ENCODE measurements at regions not wholly inside any gene's neighbourhood (a gene's known extent, or its start where the extent isn't known, plus 50 kb on each side); places are given as distances from the start of the nearest gene placed in this dataset.
A peak's percentile ranks its signal among the peaks of the same experiment; 100 is the strongest.

DNA sequence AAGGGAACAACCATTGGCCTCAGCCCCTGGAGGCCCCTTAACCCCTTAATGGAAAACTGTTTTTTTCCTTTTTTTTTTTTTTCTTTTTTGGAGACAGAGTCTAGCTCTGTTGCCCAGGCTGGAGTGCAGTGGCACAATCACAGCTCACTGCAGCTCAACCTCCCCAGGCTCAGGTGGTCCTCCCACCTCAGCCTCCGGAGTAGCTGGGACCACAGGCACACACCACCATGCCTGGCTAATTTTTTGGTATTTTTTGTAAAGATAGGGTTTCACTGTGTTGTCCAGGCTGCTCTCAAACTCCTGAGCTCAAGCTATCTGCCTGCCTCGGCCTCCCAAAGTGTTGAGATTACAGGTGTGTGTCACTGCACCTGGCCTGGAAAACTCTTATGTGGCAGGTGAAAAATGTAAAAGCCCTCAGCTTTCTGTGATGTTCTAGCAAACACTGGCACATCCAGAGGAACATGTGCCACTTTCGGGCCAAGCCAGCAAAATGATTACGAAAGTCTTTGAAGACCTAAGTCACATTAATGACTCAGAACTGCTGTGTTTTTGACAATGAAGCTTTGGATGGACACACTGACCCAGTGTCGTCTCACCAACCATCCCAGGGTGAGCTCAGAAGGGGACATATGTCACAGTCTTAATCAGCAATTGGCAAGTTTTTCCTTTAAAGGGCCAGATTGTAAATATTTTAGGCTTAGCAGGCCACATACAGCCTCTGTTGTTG, 189.3 kb upstream of the TPM1 start:
- Histone ChIP-seq H3K9me3 (ENCODE audit: control insufficient read depth in 1 of 2, low read length in 2 of 2) (no peaks in the 10 kb centered on the region), H3K27ac (ENCODE audit: low read length) (no peak overlapping the region), H3K4me3 (ENCODE audit: low read depth in 1 of 2, low read length in 2 of 2) (no peak overlapping the region), H3K36me3 (ENCODE audit: control insufficient read depth in 1 of 2, insufficient read depth in 2 of 2, low read length in 2 of 2) (no peaks in the 10 kb centered on the region), H3K27me3 (ENCODE audit: low read depth, low read length) (no peaks in the 10 kb centered on the region), H3K4me1 (ENCODE audit: control insufficient read depth in 1 of 2, insufficient read depth in 2 of 2, low read length in 2 of 2) (peaks cover 2 to 16% of the 10 kb centered on the region in 2 donors)

DNA sequence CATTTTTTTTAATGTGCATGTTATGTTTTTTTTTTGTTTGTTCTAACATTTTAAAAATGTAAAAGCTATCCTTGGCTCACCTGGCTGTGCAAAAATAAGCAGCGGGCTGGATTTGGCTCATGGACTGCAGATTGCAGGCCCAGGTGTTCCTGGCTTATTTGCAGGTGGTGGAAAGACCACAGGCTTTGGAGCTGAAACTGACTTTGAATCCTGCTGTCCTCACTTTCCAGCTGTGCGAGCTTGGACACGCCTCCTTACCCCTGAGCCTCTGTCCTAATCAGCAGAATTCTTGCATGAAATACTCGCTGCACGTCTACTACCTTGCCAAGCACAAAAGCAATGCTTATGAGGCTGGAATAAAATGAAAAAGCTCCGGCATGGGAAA, 188.7 kb upstream of the TPM1 start:
- Histone ChIP-seq H3K9me3 (ENCODE audit: control insufficient read depth in 1 of 2, low read length in 2 of 2) (no peaks in the 10 kb centered on the region), H3K27me3 (ENCODE audit: low read depth, low read length) (no peaks in the 10 kb centered on the region), H3K4me3 (ENCODE audit: low read depth in 1 of 2, low read length in 2 of 2) (no peak overlapping the region)

DNA sequence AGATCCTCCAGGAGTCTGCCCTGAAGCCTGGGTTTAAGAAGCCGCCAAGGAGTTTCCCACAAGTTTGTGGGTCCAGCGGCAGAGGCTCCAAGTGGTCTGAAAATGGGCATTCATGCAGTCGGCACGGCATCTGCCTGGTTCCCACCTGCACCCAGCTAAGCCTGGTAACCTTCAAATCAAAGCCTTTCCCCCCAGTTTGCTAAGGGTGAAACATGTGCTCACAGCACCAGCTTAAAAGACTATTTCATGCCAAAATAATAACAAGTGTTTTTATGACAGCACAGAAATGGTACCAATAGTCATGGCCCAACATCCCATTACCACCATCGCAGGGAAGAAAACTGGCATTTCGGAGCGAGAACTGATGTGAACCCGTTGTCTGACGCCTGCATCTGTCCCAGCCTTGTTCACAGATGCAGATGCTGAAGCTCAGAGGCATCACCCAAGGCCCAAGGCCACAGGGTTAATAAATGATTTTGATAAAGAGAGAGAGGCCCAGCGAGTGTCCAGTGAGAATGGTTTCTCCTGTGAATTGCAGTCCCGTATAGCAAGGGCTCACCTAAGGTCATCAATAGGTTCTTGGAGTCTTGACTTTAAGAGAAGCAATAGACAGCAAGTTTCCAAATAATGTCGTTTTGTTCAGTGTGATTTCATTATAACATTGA, 188.0 kb upstream of the TPM1 start:
- H3K4me1 ChIP-seq (ENCODE audit: control insufficient read depth in 1 of 2, insufficient read depth in 2 of 2, low read length in 2 of 2): peaks cover 0 to 8% of the 10 kb centered on the region in 2 donors
- no peaks in the 10 kb centered on the region for H3K9me3 ChIP-seq (ENCODE audit: control insufficient read depth in 1 of 2, low read length in 2 of 2)
- no peaks in the 10 kb centered on the region for H3K36me3 ChIP-seq (ENCODE audit: control insufficient read depth in 1 of 2, insufficient read depth in 2 of 2, low read length in 2 of 2)
- H3K27ac ChIP-seq (ENCODE audit: low read length): no peak overlapping the region
- no peaks in the 10 kb centered on the region for H3K27me3 ChIP-seq (ENCODE audit: low read depth, low read length)
- no peak overlapping the region for H3K4me3 ChIP-seq (ENCODE audit: low read depth in 1 of 2, low read length in 2 of 2)

More for the DNA sequence above, 188.7 kb upstream of the TPM1 start:
- Histone ChIP-seq H3K27ac (ENCODE audit: low read length) (no peak overlapping the region), H3K4me1 (ENCODE audit: control insufficient read depth in 1 of 2, insufficient read depth in 2 of 2, low read length in 2 of 2) (peaks cover 0 to 10% of the 10 kb centered on the region in 2 donors), H3K36me3 (ENCODE audit: control insufficient read depth in 1 of 2, insufficient read depth in 2 of 2, low read length in 2 of 2) (no peaks in the 10 kb centered on the region)

DNA sequence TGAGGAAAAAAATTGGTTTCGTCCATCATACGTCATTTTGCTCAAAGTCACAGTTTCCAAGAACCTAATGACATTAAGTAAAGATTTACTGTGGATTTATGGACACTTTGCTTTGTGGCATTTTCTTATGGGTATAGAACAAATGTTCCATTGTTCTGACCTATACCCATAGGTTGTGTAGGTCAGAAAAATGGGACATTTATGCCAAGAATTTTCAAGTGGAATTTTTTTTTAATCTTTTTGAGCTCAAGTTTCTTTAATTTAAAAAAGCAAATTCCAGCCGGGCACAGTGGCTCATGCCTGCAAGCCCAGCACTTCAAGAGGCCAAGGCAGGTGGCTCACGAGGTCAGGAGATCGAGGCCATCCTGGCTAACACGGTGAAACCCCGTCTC, 187.5 kb upstream of the TPM1 start:
- H3K27me3 ChIP-seq (ENCODE audit: low read depth, low read length): no peaks in the 10 kb centered on the region
- H3K4me3 ChIP-seq (ENCODE audit: low read depth in 1 of 2, low read length in 2 of 2): no peak overlapping the region
- H3K27ac ChIP-seq (ENCODE audit: low read length): no peak overlapping the region
- no peaks in the 10 kb centered on the region for H3K9me3 ChIP-seq (ENCODE audit: control insufficient read depth in 1 of 2, low read length in 2 of 2)
- H3K4me1 ChIP-seq (ENCODE audit: control insufficient read depth in 1 of 2, insufficient read depth in 2 of 2, low read length in 2 of 2): peaks cover 0 to 8% of the 10 kb centered on the region in 2 donors
- H3K36me3 ChIP-seq (ENCODE audit: control insufficient read depth in 1 of 2, insufficient read depth in 2 of 2, low read length in 2 of 2): no peaks in the 10 kb centered on the region

DNA sequence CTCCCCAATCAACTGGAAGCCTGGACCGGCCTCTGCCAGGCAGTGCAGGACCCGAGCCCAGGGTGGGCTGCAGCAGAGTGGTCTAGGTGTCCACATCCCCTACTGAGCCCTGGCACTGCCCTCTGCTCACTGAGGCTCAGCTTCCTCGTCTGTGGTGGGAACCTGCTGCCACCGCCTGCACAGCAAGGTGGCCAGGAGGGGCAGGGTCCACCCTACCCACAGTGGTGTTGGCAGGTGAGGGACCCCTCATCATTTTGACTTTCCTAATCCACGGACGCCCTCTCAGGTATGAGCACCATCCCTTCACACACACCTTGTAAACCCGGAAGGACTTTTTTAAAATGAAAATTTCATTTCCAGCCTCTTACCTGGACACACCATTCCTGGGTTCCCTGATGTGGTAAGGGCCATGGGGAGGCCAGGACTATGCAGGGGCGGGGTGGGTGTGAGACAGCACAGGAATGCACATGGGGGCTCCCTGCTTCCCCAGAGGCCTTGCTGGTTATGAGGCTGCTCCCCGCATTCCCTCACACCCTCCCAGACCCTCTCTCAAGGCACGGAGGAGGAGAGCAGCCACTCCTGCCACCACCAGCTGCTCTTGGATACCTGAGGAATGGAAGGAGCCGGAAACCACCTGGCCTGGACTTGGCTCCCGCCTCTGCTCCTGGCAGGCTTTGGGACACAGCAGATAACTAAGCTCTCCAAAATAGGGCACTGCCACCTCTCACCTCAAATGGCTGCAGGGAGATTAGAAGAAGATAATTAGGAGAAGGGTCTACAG, 185.9 kb upstream of the TPM1 start:
- H3K27ac ChIP-seq (ENCODE audit: low read length): no peak overlapping the region
- no peaks in the 10 kb centered on the region for H3K36me3 ChIP-seq (ENCODE audit: control insufficient read depth in 1 of 2, insufficient read depth in 2 of 2, low read length in 2 of 2)
- peaks cover 0 to 8% of the 10 kb centered on the region in 2 donors for H3K4me1 ChIP-seq (ENCODE audit: control insufficient read depth in 1 of 2, insufficient read depth in 2 of 2, low read length in 2 of 2)
- no peak overlapping the region for H3K4me3 ChIP-seq (ENCODE audit: low read depth in 1 of 2, low read length in 2 of 2)
- H3K9me3 ChIP-seq (ENCODE audit: control insufficient read depth in 1 of 2, low read length in 2 of 2): no peaks in the 10 kb centered on the region
- no peaks in the 10 kb centered on the region for H3K27me3 ChIP-seq (ENCODE audit: low read depth, low read length)

DNA sequence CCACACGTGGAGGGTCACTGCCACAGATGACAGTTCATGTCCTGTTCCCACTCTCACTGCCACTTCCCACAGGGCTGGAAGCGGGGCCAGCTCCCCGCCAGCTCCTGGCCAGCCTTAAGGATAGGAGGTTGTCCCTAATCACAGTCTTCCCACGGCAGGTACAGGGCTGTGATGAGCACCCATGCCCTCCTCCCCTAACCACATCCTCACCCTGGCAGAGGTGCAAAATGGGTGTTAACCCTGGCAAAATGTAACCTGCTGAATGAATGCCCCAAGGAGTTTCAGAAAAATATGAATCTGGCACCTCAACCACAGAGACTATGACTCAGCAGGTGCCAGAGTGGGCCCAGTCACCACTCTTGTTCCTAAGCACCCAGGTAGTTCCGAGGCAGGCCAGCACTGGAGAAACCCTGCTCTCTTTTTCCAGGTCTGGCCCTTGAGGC, 185.1 kb upstream of the TPM1 start:
- H3K27ac ChIP-seq (ENCODE audit: low read length): no peak overlapping the region
- H3K9me3 ChIP-seq (ENCODE audit: control insufficient read depth in 1 of 2, low read length in 2 of 2): no peaks in the 10 kb centered on the region
- no peaks in the 10 kb centered on the region for H3K36me3 ChIP-seq (ENCODE audit: control insufficient read depth in 1 of 2, insufficient read depth in 2 of 2, low read length in 2 of 2)
- H3K4me3 ChIP-seq (ENCODE audit: low read depth in 1 of 2, low read length in 2 of 2): no peak overlapping the region
- peaks cover 0 to 8% of the 10 kb centered on the region in 2 donors for H3K4me1 ChIP-seq (ENCODE audit: control insufficient read depth in 1 of 2, insufficient read depth in 2 of 2, low read length in 2 of 2)
- H3K27me3 ChIP-seq (ENCODE audit: low read depth, low read length): no peaks in the 10 kb centered on the region

DNA sequence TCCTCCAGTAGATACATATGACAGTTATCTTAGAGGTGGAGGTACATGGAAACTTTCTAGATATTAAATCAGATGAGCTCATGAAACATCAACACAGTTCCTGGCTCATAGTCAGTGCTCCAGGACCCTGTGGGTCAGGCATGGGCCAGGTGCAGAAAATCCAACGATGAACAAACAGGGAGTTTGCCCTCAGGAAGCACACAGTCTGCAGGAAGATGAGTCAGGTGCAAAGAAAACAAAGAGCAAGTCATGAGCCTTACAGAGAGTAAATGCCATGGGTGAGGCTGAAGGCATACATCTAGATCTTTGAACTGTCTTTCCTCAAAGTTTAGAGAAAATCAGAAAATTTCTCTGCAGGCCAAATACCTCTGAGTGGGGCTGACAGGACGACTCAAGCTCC, 184.2 kb upstream of the TPM1 start:
- H3K36me3 ChIP-seq (ENCODE audit: control insufficient read depth in 1 of 2, insufficient read depth in 2 of 2, low read length in 2 of 2): no peaks in the 10 kb centered on the region
- H3K27me3 ChIP-seq (ENCODE audit: low read depth, low read length): no peaks in the 10 kb centered on the region
- H3K9me3 ChIP-seq (ENCODE audit: control insufficient read depth in 1 of 2, low read length in 2 of 2): no peaks in the 10 kb centered on the region
- H3K27ac ChIP-seq (ENCODE audit: low read length): no peak overlapping the region
- H3K4me3 ChIP-seq (ENCODE audit: low read depth in 1 of 2, low read length in 2 of 2): no peak overlapping the region
- peaks cover 0 to 3% of the 10 kb centered on the region in 2 donors for H3K4me1 ChIP-seq (ENCODE audit: control insufficient read depth in 1 of 2, insufficient read depth in 2 of 2, low read length in 2 of 2)

DNA sequence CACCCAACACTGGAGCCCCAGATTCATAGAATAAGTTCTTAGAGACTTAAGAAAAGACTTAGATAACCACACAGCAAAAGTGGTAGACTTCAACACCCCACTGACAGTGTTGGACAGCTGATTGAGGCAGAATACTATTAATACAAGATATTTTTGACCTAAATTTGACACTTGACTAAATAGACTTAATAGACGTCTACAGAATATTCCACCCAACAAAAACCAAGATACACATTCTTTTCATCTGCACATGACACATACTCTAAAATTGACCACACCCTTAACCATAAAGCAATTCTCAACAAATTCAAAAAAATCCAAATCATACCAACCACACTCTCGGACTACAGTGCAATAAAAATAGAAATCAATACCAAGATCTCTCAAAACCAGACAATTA, 179.8 kb upstream of the TPM1 start:
- H3K27ac ChIP-seq (ENCODE audit: low read length): no peak overlapping the region
- H3K9me3 ChIP-seq (ENCODE audit: control insufficient read depth in 1 of 2, low read length in 2 of 2): no peaks in the 10 kb centered on the region
- H3K4me1 ChIP-seq (ENCODE audit: control insufficient read depth in 1 of 2, insufficient read depth in 2 of 2, low read length in 2 of 2): no peaks in the 10 kb centered on the region
- no peaks in the 10 kb centered on the region for H3K36me3 ChIP-seq (ENCODE audit: control insufficient read depth in 1 of 2, insufficient read depth in 2 of 2, low read length in 2 of 2)
- no peak overlapping the region for H3K4me3 ChIP-seq (ENCODE audit: low read depth in 1 of 2, low read length in 2 of 2)
- no peaks in the 10 kb centered on the region for H3K27me3 ChIP-seq (ENCODE audit: low read depth, low read length)

DNA sequence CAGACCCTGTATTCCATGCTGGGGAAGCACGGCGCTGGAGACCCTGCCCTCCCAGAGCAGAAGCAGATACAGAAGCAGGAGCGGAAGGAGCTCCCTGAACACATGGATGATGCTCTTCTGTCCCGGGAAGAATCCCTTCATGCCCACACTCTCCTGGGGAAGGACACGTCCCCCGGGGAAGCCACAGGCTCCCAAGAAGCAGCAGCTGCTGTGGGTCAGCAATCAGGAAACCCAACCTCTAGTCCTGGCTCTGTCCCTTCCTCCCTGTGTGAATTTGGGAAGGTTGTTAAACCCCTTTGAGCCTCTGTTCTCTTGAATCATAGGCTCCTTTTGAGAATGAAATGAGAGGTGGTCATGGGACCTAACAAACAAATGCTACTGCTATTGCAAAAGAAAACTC, 176.2 kb upstream of the TPM1 start:
- H3K4me3 ChIP-seq (ENCODE audit: low read depth in 1 of 2, low read length in 2 of 2): no peak overlapping the region
- H3K27me3 ChIP-seq (ENCODE audit: low read depth, low read length): no peaks in the 10 kb centered on the region
- no peaks in the 10 kb centered on the region for H3K4me1 ChIP-seq (ENCODE audit: control insufficient read depth in 1 of 2, insufficient read depth in 2 of 2, low read length in 2 of 2)
- no peaks in the 10 kb centered on the region for H3K36me3 ChIP-seq (ENCODE audit: control insufficient read depth in 1 of 2, insufficient read depth in 2 of 2, low read length in 2 of 2)
- no peak overlapping the region for H3K27ac ChIP-seq (ENCODE audit: low read length)
- no peaks in the 10 kb centered on the region for H3K9me3 ChIP-seq (ENCODE audit: control insufficient read depth in 1 of 2, low read length in 2 of 2)

DNA sequence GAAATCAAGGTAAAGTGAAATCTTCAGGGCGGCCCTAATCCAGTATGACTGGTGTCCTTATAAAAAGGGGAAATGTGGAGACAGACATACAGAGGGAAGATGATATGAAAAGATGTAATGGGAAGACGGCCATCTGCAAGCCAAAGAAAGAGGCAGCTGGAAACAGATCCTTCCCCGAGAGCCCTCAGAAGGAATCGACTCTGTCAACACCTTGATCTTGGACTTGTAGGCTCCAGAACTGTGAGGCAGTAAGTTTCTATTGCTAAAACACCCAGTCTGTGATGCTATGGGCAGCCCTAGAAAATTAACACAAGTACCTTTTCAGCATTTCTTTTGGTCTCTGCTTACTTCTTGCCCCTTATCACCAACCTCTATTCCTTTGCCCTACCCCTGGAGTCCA, 174.7 kb upstream of the TPM1 start:
- Histone ChIP-seq H3K27ac (ENCODE audit: low read length) (no peak overlapping the region), H3K36me3 (ENCODE audit: control insufficient read depth in 1 of 2, insufficient read depth in 2 of 2, low read length in 2 of 2) (no peaks in the 10 kb centered on the region)

DNA sequence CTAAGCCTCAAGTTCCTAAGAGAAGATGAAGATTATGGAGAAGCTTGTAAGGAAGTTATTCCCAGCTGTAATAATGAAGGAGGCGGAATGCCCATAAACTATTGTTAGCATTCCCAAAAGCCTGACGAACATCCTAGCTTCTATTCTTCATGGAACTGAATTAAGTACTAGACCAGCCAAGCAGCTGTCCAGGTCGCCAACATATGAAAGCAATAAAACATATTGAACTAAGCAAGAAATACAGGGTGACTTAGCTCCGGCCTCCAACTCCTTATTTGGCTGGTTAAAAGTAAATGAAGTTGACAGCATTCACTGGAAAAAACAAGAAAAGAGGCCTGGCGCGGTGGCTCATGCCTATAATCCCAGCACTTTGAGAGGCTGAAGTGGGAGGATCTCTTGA, 174.0 kb upstream of the TPM1 start:
- Histone ChIP-seq H3K27me3 (ENCODE audit: low read depth, low read length) (no peaks in the 10 kb centered on the region), H3K4me1 (ENCODE audit: control insufficient read depth in 1 of 2, insufficient read depth in 2 of 2, low read length in 2 of 2) (peaks cover 0 to 2% of the 10 kb centered on the region in 2 donors), H3K27ac (ENCODE audit: low read length) (peak overlapping the region; percentile 2), H3K9me3 (ENCODE audit: control insufficient read depth in 1 of 2, low read length in 2 of 2) (no peaks in the 10 kb centered on the region), H3K4me3 (ENCODE audit: low read depth in 1 of 2, low read length in 2 of 2) (no peak overlapping the region), H3K36me3 (ENCODE audit: control insufficient read depth in 1 of 2, insufficient read depth in 2 of 2, low read length in 2 of 2) (no peaks in the 10 kb centered on the region)

More for the DNA sequence above, 174.7 kb upstream of the TPM1 start:
- no peaks in the 10 kb centered on the region for H3K27me3 ChIP-seq (ENCODE audit: low read depth, low read length)
- H3K4me3 ChIP-seq (ENCODE audit: low read depth in 1 of 2, low read length in 2 of 2): no peak overlapping the region
- no peaks in the 10 kb centered on the region for H3K9me3 ChIP-seq (ENCODE audit: control insufficient read depth in 1 of 2, low read length in 2 of 2)
- H3K4me1 ChIP-seq (ENCODE audit: control insufficient read depth in 1 of 2, insufficient read depth in 2 of 2, low read length in 2 of 2): no peaks in the 10 kb centered on the region

All from muscle layer of duodenum (tissue), 2 donors.